ENCODE measurements at regions not wholly inside any gene's neighbourhood (a gene's known extent, or its start where the extent isn't known, plus 50 kb on each side); places are given as distances from the start of the nearest gene placed in this dataset.
A peak's percentile ranks its signal among the peaks of the same experiment; 100 is the strongest.

- TF ChIP-seq ZSCAN32 (CRISPR knock-in tag; IDR thresholded peaks at IDR 0.05) (no peak), ZNF589 (CRISPR knock-in tag; IDR thresholded peaks at IDR 0.05; ENCODE audit: low read depth) (peak; percentile 43; the same call in 1 of the 2 replicates), RUNX1 (IDR thresholded peaks at IDR 0.05; ENCODE audit: low read depth) (no peak), ELF1 (tag; IDR thresholded peaks at IDR 0.05) (no peak), TEAD4 (IDR thresholded peaks at IDR 0.05; ENCODE audit: low read length) (0 out of 2 replicates have a peak, but pooled peaks have one; percentile 47), TEAD4 (CRISPR knock-in tag; IDR thresholded peaks at IDR 0.05; ENCODE audit: borderline replicate concordance) (no peak), JUN (IDR thresholded peaks at IDR 0.05; ENCODE audit: borderline replicate concordance, low read depth, low read length) (peak; percentile 71; the same call in 1 of the 2 replicates), JUN (CRISPR knock-in tag; IDR thresholded peaks at IDR 0.05; ENCODE audit: borderline replicate concordance) (no peak), DPF2 (IDR thresholded peaks at IDR 0.05) (peak; percentile 91), ILK (tag; IDR thresholded peaks at IDR 0.05; ENCODE audit: borderline replicate concordance, low read depth) (no peak), MTA1 (IDR thresholded peaks at IDR 0.05; ENCODE audit: borderline replicate concordance) (peak; percentile 73; the same call in 1 of the 2 replicates), REST (IDR thresholded peaks at IDR 0.05; ENCODE audit: borderline replicate concordance) (no peak; the same call in 1 of the 2 replicates), REST (CRISPR knock-in tag; IDR thresholded peaks at IDR 0.05; ENCODE audit: low read depth) (no peak), TBP (optimal IDR thresholded peaks at IDR 0.05; ENCODE audit: low read depth, low read length) (no peak), BRD4 (IDR thresholded peaks at IDR 0.05) (no peak), MEIS2 (IDR thresholded peaks at IDR 0.05; ENCODE audit: partially characterized antibody) (peak; percentile 87), XRCC3 (IDR thresholded peaks at IDR 0.05) (no peak), HDGF (IDR thresholded peaks at IDR 0.05) (no peak), ZNF384 (IDR thresholded peaks at IDR 0.05; ENCODE audit: low read depth, low read length) (no peak), LEF1 (IDR thresholded peaks at IDR 0.05) (peak; percentile 69), PKNOX1 (IDR thresholded peaks at IDR 0.05) (peak; percentile 63), CBFA2T3 (IDR thresholded peaks at IDR 0.05) (peak; percentile 74)
- TF ChIP-seq, protein P1, sequence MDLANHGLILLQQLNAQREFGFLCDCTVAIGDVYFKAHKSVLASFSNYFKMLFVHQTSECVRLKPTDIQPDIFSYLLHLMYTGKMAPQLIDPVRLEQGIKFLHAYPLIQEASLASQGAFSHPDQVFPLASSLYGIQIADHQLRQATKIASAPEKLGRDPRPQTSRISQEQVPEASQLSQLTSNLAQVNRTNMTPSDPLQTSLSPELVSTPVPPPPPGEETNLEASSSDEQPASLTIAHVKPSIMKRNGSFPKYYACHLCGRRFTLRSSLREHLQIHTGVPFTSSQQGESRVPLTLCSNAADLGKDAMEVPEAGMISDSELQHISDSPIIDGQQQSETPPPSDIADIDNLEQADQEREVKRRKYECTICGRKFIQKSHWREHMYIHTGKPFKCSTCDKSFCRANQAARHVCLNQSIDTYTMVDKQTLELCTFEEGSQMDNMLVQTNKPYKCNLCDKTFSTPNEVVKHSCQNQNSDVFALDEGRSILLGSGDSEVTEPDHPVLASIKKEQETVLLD (IDR thresholded peaks at IDR 0.05), result peak; percentile 71; the same call in 1 of the 2 replicates
These were observed 169.2 kb upstream of the HMGA2 start (continued) for GRCh38 chr12:65655074-65655493.
